ENCODE measurements at regions not wholly inside any gene's neighbourhood (a gene's known extent, or its start where the extent isn't known, plus 50 kb on each side); places are given as distances from the start of the nearest gene placed in this dataset.
"Not testable (repeated sequence)": the region's sequence is repeated elsewhere in the genome, so short reads cannot be mapped to it uniquely, and the experiment has no call there.

DNA sequence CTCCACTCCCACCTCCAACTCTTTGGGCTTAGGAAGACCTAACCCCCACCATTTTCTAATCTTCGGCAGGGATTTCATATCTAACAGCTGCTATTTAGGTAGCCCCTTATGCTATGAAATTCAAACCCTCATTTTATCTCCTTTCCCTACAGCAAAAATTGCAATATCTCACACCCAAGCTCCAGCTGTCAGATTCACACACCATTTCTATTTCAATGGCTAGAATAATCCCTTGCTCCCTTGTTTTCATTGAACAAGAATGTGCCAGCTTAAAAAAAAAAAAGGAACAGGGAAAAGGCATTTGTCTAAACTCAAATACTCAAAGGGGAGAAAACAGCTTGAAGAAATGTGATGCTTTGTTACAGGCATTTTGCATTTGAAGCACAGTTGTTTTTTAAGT, 850.6 kb upstream of the ACVR2A start:
- no peak for DNase-seq

DNA sequence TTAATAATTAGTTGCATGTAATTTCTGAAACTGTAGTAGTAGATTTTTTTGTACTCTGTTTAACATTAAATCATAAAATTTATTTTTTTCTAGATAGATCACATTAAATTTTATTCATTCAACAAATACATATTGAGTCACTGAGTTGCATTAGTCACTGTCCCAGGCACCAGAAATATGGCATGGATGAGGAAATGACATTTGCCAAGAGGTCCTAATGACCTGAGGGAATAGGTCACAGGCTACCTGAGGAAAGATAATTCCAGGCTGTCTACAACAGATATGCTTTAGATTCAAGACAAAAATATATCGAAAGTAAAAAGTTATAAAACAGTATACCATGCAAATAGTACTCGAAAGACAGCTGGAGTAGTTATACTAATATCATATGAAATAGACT, 852.4 kb upstream of the ACVR2A start:
- no peak for DNase-seq

DNA sequence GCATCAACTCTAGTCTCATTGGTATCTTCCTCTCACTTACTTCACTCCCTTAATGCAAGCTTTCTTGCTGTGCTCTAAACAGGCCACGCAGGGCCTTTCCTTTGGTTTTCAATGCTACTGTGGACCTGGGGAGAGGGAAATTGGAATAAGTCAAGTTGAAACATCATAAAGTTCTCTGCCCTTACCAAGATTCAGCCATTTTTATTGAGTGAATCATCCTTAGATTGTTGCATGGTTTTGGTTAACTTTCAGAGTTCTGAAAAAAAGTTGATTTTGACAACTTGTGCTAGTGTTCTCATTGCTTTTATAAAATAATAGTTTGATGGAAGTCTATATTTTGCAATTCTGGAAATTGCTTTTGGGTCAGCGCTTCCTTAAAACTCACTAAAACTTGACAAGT, 852.8 kb upstream of the ACVR2A start:
- DNase-seq, result no peak

DNA sequence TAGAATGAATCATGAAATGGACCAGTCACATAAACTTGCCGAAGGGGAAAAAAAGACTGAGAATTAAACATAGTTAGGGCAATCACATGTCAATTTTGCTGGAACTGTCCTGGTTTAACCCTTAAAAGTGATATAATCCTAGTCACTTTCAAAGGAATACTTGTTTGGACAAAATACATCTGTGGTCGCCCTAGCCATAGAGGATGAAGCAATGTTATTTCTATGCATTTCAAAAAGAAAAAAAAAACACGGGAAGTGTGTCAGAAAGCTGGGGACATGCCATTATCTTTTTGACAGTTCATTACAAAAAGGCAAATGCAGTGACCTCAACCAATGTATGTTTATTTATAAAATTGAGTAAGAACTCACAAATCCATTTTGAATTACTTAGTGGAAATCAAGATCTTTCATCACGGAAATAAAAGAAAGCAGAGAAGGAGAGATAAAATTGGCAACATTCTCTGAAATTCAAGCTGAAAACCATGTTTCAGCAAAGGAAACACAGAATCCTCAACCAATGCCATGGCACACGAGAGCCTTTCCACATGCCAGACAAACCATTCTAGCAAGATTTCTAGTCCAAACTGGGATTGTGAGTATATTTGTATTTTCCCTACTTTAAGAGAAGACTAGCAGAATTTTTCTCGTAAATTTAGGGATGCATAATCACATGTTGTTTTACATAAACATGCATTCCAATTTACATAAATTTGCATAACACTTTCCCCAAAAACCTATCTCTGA, 854.3 kb upstream of the ACVR2A start:
- peak; percentile 4 for DNase-seq

DNA sequence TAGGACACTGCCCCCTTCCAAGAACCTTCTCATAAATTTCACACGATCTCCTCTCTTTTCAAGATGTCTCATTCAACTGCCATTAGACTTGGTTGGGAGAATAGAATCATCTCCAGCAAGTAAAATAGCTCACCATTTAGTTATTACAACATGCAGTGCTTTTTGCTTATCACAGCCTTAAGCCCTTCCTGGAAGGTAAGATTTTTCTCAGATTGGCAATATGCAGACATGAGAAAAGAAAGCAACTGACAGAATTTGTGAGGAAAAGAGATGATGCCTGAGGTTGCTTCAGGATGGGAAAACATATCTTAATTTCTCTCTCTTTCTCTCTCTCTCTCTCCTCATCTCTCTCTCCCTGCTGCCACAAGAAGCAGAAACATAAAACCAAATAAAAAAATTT, 855.1 kb upstream of the ACVR2A start:
- no peak for DNase-seq

DNA sequence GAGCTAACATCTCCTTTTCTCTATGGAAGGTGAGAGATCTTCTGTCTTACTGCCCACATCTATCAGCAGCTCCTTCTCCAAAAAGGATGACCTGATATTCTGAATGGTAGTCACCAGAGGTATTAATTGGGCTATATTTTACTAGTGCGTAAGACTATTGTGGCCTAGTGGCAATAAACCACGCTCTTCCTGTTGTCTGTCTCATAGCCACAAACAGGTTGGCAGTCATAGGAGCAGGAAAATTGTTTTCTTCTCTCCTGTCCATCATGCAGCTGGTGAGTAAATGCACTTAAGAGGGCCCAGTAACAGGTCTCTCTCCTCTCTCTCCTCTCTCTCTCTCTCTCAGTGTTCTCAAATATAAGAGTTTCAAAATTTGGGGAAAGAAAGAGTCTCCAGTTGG, 856.8 kb upstream of the ACVR2A start:
- DNase-seq, result no peak

DNA sequence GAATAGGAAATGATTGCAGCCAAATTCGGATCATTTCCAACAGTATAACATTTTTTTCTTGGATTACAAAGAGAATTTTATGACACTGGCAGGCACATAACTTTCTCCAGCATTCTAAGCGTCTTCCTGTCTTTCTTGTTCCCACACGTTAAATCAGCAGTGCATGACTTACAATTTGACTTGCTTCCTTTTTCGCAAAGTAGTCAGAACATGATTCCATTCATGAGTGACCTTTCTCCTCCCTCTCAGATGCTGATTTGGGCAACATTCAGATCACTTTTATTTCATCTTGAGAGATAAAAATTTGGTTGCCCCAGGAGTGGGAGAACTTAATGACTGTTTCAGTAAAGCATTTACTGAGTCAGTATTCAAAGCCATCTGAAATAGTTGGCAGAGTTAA, 858.7 kb upstream of the ACVR2A start:
- DNase-seq, result no peak

DNA sequence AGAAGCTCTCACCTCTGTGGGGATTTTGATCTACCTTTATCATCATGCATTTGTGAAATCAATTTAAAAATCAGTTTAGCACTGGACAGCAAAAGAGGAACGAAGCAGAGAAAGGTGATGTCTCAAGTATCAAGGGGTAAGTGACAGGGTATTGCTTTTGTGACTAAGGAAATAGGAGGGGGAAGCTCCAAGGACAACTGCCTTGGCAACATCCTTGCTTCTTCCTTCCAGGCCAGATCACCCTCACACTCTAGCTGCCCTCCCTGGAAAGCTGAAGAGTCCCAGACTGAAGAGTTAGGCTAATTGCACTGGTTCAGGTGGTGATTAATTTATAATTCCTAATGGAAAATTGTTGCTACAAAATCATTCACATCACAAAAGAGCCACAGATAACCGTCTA, 859.1 kb upstream of the ACVR2A start:
- no peak for DNase-seq

DNA sequence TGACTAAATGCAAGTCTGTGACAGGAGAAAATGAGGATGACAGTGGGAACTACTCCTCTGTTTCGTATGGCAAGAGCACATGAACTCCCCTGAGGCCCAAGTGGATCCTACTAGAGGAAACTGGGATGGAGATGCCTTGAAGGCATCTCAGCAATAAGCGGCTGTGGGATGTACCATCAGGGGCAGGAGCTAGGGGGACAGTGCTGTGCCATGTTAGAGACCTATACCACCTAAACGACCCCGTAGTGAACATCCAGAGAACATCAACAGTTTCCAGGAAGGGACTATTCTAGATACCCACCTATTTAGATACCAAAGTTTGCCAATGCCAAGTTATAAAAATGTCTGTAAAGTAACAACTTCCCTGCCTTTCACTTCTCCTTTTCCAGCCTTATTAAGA, 860.8 kb upstream of the ACVR2A start:
- DNase-seq, result peak; percentile 35

DNA sequence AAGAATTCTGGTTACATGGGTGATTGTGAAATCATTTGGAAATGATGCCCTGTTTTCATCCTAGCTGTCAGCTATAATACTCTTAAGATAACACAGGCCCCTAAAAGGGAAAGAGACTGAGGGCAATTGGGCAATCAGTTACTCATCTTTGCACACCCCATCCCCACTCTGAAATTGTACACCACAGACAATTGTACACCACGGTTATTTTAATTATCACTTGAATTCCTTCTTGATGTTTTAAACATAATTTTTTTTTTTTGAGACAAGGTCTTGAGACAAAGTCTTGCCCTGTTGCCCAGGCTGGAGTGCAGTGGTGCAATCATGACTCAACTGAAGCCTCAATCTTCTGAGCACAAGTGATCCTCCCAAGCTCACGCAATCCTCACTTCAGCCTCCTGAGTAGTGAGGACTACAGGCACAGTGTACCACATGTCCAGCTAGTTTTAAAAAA, 862.4 kb upstream of the ACVR2A start:
- DNase-seq, result peak; percentile 95

DNA sequence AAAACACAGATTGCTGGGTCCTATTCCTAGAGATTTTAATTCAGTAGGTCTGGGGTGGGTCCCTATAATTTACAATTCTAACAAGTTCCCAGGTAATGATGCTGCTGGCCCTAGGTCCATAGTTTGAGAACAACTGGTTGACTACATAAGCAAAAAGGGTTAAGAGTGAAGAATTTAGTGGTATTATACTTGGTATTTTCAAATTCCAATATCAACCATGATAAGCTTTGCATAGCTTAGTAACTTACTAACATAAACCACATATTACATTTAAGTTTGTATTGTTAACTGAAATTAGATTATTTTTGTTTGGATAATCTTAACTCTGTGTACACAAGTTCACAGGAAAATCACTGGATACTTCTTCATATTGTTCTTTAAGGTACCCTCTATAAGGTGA, 862.9 kb upstream of the ACVR2A start:
- DNase-seq, result no peak

DNA sequence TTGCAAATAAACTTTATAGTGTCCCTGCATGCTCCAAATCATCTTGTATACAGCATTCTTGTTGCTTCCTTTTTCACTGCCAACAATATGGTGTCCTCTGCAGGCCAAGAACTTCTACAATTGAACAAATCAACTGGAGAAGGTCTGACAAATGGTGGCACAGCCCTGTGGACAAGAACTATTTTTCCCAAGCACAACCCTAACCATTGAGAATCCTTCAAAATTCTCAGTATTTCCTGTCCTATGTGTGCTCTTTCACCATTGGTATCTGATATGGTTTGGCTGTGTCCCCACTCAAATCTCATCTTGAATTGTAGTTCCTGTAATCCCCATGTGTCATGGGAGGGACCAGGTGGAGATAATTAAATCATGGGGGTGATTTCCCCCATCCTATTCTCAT, 865.1 kb upstream of the ACVR2A start:
- DNase-seq, result no peak

DNA sequence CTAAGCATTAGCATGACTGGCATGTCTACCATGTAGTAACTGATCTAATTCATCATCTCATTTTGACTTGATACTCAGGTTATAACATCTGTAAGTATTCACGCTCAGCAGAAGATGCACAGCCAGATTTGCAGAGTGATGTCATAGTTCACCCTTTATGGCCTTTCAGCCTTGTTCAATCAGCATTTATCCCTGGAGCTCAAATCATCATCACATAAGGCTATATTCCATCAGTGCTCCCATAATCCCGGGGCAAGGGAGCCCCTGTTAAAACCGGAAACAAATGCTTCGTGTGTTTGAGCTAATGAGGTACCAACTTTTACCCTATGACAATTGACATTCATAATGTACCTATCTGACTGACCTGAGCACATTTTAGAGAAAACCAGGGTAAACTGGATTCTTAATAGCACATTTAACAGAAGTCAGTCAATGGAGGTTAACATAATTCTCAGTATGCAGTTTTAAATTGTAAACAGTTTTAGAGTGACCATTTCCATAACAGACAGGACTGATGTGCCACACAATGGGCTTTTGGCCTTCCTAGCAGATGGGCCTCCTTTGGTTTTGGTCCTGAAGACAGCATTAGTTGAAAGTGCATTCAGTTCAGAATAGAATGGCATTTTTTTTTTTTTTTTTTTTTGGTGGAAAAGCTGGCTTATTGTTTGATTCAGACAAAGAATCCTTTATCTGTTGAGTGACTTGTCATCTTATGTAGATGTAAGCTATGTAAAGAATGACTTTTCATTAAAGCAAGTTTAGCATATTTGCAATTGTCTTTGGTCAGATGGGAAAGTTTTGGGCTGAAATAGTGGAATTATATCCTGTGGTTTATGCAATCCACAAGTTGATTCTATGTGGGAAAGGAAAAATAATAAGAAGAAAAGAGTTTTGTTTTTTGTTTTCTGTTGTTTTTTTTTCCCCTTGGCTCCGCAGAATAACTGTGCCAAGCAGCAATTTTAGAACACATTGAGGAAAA, 866.0 kb upstream of the ACVR2A start:
- no peak for DNase-seq

DNA sequence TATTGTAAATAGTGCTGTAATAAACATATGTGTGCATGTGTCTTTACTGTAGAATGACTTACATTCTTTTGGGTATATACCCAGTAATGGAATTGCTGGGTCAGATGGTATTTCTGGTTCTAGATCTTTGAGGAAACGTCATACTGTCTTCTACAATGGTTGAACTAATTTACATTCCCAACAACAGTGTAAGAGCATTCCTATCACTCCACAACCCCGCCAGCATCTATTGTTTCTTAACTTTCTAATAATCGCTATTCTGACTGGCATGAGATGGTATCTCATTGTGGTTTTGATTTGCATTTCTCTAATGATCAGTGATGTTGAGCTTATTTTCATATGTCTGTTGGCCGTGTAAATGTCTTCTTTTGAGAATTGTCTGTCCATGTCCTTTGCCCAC, 873.8 kb upstream of the ACVR2A start:
- not testable (repeated sequence) for DNase-seq

DNA sequence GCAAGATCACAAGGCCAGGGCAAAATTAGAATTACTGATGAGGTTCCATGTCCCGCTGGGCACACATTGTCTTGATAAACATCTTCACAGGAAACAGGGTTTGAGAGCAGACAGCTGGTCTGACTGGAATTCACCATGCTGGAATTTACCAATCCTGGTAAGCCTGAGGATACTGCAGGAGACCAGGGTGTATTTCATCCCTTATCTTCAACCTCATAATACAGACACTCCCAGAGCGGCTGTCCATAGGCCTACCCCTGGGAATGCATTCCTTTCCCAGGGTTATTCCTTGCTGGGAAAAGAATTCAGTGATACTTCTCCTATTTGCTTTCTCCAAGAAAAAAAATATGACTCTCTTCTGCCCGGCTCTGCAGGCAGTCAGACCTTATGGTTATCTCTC, 875.1 kb upstream of the ACVR2A start:
- not testable (repeated sequence) for DNase-seq

DNA sequence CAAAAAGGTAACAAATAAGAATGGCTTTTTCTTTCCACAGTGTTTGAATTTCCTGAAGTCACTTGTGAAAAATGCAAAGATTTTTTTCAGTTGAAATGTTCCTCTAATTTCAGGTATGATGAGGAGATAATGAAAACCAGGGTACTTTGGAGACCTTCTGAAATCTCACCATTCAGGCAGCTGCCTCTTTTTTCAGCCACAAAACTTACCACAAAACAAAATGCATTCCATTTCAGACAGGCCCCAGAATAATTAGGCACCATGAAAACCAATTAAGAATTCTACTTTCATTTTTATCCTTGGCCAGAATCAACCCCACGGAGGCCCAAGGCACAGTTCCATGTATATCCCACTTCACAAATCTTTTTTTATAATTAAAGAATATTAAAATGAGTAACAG, 880.3 kb upstream of the ACVR2A start:
- no peak for DNase-seq

DNA sequence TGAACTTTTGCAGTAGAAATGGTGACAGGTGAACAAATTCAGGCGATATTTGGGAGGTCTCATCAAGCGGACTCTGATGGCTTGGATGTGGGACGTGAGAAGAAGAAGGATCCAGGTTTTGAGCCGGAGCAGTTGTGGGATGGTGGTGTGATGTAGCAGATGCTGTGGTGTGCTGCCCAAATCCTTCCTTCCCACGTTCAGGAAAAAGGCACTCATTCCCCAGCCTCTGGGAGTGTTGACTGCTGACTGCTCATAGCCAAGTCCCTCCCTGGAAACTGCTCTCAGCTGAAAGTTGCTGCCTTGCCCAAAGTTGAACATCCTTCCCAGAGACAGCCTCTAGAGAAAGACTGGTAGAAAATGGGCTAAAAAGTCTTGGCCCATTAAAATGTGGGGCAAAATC, 890.3 kb upstream of the ACVR2A start:
- DNase-seq, result no peak

DNA sequence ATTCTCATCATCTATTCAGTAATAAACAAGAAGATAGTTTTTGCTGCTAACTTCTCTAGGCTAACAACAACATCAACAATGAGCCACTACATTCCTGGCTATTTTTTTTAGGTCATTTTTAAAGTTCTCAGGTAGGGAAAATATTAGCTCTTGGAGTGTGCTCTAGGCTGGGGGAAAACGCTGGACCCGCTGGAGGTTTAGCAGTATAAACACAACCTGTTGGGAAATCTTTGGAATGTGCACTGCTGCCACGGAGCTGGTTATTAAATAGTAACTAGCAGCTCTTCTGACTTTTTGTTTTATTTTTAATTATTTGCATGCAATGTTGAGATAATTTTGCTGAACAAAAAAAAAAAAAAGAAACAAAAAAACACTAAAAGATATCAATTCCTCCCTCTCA, 892.1 kb upstream of the ACVR2A start:
- DNase-seq, result no peak

DNA sequence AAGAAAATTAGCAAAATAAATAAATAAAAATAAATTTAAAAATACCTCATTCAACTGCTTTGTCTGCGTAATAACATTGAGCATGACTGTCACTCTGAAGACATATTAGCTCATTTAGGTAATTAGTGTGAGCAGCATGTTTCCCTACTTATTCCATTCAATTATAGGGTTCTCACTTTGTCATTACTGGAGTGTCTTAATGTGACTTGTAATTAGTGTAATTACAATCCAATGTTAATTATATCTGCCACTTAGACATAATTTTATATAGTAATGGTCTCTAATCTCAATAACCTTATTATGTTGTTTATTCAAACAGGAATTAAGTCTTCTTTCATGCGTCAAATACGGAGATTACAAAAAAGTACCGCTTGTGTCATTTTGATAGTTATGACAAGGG, 893.9 kb upstream of the ACVR2A start:
- DNase-seq, result no peak

DNA sequence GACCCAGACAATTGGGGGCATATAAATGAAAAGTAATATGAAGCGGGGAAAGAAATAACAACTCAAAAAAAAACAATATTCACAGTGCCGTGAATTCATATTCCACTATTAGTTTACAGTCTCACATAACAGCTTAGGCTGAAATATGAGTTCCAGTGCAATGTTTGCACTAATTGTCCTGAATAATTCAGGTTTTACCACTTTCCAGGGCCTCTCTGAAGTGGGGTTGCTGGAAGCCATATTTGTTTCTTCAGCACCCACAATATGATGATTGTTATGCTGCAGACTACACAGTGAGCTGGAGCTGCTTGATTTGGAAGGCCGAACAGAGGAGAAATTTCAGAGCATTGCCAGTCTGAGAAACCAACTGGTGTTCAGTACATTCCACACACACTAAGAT, 894.5 kb upstream of the ACVR2A start:
- DNase-seq, result no peak

DNA sequence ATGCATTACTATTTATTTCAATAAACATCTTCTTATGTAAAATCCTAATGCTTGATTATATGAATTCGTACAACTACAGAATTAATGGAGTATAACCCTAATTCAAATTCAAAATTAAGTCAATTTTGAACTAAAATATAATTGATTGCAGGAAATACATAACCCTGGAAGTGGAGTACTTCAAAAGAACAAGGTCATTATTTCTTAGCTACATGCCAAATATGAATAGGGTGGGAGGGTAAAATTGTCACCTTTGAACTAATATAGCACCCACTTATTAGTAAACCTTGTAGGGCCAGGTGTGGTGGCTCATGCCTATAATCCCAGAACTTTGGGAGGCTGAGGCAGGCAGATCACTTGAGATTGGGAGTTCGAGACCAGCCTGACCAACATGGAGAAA, 895.4 kb upstream of the ACVR2A start:
- DNase-seq, result no peak

DNA sequence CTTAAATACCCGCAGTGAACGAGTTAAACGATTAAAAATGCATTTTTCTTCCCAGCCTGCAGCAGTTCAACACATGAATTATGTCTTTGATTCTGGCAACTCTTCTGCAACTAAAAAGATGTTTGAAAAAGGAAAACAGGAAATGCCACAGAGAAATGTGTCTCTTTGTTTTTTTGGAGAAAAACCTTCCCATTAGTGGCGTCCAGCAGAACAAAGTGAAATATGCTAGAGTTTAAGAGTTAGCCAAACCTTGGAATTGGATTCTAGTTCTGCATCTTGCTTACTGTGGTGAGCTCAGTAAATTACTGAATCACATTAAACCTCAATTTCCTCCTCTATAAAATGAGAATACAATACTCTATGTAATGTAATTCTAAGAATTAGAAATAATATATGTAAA, 900.2 kb upstream of the ACVR2A start:
- DNase-seq, result no peak

DNA sequence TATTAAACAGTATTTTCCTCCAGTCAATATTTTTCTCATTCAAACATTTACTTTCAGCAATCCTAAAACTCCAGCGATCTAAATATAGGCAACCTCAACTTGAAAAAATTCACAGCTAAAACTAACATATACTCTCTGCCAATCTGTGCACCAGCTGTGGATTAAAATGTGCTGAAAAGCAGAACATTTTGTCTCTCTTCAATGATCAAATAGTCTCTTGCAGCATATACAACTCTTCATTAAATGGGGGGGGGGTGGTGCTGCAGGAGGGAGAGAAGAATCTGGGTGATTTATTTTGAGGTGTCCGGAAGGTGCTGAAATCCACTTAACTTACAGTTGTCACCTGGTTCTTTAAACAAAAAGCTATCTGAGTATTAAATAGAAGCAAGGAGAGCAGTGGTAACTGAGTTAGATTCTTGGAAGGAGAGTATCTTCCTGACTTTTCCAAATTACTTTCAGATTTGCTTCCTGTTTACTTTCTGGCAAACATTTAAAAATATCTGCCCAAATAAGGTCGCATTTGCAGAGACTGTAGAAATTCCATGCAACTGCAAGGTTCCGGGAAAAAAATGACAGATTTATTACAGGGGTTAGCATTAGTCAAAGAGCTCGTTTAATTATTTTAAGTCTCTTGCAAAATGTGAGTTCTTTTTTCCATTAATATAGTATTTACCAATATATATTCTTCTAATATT, 904.7 kb upstream of the ACVR2A start:
- no peak for DNase-seq

DNA sequence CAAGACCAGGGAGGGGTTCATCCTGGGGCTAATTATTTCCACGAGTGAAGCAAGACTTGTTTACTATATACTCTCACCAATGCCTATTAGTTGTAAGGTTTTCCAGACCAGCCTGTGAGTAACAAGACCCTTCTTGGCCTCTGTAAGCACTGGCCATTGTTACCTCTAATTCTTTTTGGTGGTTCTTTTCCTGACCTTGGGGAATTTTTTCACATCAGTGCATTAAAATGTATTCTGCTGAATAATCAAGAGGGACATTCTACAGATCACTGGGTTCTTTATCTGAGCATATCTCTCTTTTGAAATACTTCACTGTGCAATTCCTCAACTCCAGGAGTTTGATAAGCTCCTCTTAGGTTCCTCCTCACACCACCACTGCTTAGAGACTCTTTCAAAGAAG, 909.9 kb upstream of the ACVR2A start:
- DNase-seq, result no peak
